ENCODE measurements at regions not wholly inside any gene's neighbourhood (a gene's known extent, or its start where the extent isn't known, plus 50 kb on each side); places are given as distances from the start of the nearest gene placed in this dataset.

DNA sequence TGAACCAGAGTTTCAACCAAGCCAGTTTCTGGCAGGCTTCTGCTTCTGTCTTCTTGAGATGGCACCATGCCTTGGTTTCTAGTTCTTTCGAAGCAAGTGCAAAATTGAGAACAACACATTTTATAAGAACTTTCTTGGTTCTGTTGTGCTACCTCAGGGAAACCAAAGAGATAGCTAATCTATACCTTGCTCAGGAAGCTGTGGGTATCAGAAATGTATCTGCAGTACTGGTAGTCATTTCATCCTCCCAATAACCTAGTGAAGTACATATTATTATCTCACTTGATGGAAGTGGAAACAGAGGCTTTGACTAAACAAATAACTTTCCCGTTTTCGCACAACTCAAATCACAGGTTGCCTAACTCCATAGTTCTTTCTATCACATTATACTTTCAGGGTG is 246.6 kb downstream of the ENC1 start:
- Histone ChIP-seq H3K9me3 (ENCODE audit: low read length) (no peaks in the 10 kb centered on the region), H3K36me3 (ENCODE audit: insufficient read depth, low read length) (no peaks in the 10 kb centered on the region), H3K4me2 (ENCODE audit: low read length) (no peak overlapping the region), H3K9me2 (ENCODE audit: insufficient read depth, low read length) (no peaks in the 10 kb centered on the region), H2AFZ (ENCODE audit: low read depth, low read length) (no peak overlapping the region), H3K9ac (ENCODE audit: low read length) (no peak overlapping the region), H3K79me2 (replicated peaks; ENCODE audit: insufficient read depth, low read length) (no peaks in the 10 kb centered on the region), H3K27ac (ENCODE audit: low read length) (no peak overlapping the region), H3K27me3 (ENCODE audit: insufficient read depth, low read depth, low read length) (no peaks in the 10 kb centered on the region), H3F3A (ENCODE audit: insufficient read depth, low read length, poor library complexity, severe bottlenecking) (no peaks in the 10 kb centered on the region), H3K4me3 (ENCODE audit: low read length) (no peak overlapping the region), H4K20me1 (ENCODE audit: insufficient read depth) (no peaks in the 10 kb centered on the region)
- TF ChIP-seq TAF1 (IDR thresholded peaks at IDR 0.05; ENCODE audit: low read depth) (no peak), POLR2AphosphoS5 (IDR thresholded peaks at IDR 0.05) (no peak), EP300 (conservative IDR thresholded peaks at IDR 0.05; ENCODE audit: poor library complexity, severe bottlenecking) (no peak), EZH2 (IDR thresholded peaks at IDR 0.05; ENCODE audit: borderline replicate concordance, insufficient read depth, low read length, poor library complexity, severe bottlenecking) (no peak), RAD21 (conservative IDR thresholded peaks at IDR 0.05) (no peak), MXI1 (conservative IDR thresholded peaks at IDR 0.05; ENCODE audit: poor library complexity, severe bottlenecking) (no peak), SMC3 (conservative IDR thresholded peaks at IDR 0.05; ENCODE audit: poor library complexity) (no peak)
- TF ChIP-seq, protein P1, sequence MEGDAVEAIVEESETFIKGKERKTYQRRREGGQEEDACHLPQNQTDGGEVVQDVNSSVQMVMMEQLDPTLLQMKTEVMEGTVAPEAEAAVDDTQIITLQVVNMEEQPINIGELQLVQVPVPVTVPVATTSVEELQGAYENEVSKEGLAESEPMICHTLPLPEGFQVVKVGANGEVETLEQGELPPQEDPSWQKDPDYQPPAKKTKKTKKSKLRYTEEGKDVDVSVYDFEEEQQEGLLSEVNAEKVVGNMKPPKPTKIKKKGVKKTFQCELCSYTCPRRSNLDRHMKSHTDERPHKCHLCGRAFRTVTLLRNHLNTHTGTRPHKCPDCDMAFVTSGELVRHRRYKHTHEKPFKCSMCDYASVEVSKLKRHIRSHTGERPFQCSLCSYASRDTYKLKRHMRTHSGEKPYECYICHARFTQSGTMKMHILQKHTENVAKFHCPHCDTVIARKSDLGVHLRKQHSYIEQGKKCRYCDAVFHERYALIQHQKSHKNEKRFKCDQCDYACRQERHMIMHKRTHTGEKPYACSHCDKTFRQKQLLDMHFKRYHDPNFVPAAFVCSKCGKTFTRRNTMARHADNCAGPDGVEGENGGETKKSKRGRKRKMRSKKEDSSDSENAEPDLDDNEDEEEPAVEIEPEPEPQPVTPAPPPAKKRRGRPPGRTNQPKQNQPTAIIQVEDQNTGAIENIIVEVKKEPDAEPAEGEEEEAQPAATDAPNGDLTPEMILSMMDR (IDR thresholded peaks at IDR 0.05; ENCODE audit: poor library complexity, severe bottlenecking) = no peak
- TF ChIP-seq, protein P2, sequence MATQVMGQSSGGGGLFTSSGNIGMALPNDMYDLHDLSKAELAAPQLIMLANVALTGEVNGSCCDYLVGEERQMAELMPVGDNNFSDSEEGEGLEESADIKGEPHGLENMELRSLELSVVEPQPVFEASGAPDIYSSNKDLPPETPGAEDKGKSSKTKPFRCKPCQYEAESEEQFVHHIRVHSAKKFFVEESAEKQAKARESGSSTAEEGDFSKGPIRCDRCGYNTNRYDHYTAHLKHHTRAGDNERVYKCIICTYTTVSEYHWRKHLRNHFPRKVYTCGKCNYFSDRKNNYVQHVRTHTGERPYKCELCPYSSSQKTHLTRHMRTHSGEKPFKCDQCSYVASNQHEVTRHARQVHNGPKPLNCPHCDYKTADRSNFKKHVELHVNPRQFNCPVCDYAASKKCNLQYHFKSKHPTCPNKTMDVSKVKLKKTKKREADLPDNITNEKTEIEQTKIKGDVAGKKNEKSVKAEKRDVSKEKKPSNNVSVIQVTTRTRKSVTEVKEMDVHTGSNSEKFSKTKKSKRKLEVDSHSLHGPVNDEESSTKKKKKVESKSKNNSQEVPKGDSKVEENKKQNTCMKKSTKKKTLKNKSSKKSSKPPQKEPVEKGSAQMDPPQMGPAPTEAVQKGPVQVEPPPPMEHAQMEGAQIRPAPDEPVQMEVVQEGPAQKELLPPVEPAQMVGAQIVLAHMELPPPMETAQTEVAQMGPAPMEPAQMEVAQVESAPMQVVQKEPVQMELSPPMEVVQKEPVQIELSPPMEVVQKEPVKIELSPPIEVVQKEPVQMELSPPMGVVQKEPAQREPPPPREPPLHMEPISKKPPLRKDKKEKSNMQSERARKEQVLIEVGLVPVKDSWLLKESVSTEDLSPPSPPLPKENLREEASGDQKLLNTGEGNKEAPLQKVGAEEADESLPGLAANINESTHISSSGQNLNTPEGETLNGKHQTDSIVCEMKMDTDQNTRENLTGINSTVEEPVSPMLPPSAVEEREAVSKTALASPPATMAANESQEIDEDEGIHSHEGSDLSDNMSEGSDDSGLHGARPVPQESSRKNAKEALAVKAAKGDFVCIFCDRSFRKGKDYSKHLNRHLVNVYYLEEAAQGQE (IDR thresholded peaks at IDR 0.05; ENCODE audit: borderline replicate concordance) = no peak

DNA sequence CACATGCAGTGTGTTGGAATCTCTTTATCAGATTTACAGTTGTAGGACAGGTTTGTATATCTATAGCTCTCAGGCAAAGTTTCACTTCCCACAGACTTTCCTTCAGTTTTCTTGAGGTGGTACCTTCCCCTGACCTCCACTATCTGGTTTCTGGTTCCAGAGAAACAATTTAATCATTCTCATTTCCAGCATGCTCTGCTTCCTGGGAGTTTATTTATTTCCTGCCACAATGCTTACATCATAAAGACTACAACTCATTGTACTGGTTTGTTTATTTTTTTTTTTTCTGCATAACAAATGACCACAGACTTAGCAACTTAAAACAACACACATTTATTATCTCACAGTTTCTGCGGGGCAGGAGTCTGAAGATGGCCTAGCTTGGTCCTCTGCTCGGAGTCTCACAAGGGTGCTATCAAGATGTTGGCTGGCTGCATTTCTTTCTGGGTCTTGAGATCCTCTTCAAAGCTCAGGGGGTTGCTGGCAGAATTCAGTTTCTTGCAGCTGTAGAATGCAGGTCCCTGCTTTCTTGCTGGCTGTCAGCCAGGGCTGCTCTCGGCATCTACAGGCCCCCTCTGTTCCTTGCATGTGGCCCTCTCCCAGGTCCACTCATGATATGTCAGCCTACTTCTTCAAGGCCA is 247.7 kb downstream of the ENC1 start:
- no peaks in the 10 kb centered on the region for H3K27me3 ChIP-seq (ENCODE audit: insufficient read depth, low read depth, low read length)
- H3K27ac ChIP-seq (ENCODE audit: low read length) = no peak overlapping the region
- no peaks in the 10 kb centered on the region for H3K79me2 ChIP-seq (replicated peaks; ENCODE audit: insufficient read depth, low read length)
- H2AFZ ChIP-seq (ENCODE audit: low read depth, low read length) = no peak overlapping the region
- H3K9ac ChIP-seq (ENCODE audit: low read length) = no peak overlapping the region
- no peaks in the 10 kb centered on the region for H3K36me3 ChIP-seq (ENCODE audit: insufficient read depth, low read length)
- no peak overlapping the region for H3K4me3 ChIP-seq (ENCODE audit: low read length)
- no peaks in the 10 kb centered on the region for H3K9me3 ChIP-seq (ENCODE audit: low read length)
- H4K20me1 ChIP-seq (ENCODE audit: insufficient read depth) = no peaks in the 10 kb centered on the region
- TF ChIP-seq POLR2AphosphoS5 (IDR thresholded peaks at IDR 0.05) = no peak
- TF ChIP-seq RAD21 (conservative IDR thresholded peaks at IDR 0.05) = no peak
- no peak for TF ChIP-seq SMC3 (conservative IDR thresholded peaks at IDR 0.05; ENCODE audit: poor library complexity)
- no peak for TF ChIP-seq EP300 (conservative IDR thresholded peaks at IDR 0.05; ENCODE audit: poor library complexity, severe bottlenecking)
- TF ChIP-seq EZH2 (IDR thresholded peaks at IDR 0.05; ENCODE audit: borderline replicate concordance, insufficient read depth, low read length, poor library complexity, severe bottlenecking) = no peak
- H3K9me2 ChIP-seq (ENCODE audit: insufficient read depth, low read length) = no peaks in the 10 kb centered on the region
- no peaks in the 10 kb centered on the region for H3F3A ChIP-seq (ENCODE audit: insufficient read depth, low read length, poor library complexity, severe bottlenecking)
- no peak overlapping the region for H3K4me2 ChIP-seq (ENCODE audit: low read length)
